Naive thymus-derived CD8-positive, alpha-beta T cell (primary cell): ENCODE measurements at regions not wholly inside any gene's neighbourhood (a gene's known extent, or its start where the extent isn't known, plus 50 kb on each side); places are given as distances from the start of the nearest gene placed in this dataset.

Experiments used
- ATAC-seq, 2 donors: fragments of 150-1000 bp; cut with Tn5 transposase in 1 of 2; sonication (Bioruptor Pico), chemical (Tn5 transposase) in 1 of 2; 1 replicate in 1 of 2; 2 replicates in 1 of 2; pipeline ENCODE4 v1.10.0; 2021; ENCODE audit warnings: mild to moderate bottlenecking in 2 of 2, moderate library complexity in 2 of 2
- POLR2A ChIA-PET: fragments of 350-600 bp; sonication (Branson Sonifier 250); formaldehyde crosslinking; loops from one replicate; lab custom pipeline; 2021; ENCODE audit warnings: antibody characterized with exemption; lab: Charles Lee
- DNase-seq, 10 donors: peaks; one replicate each; pipeline versions ENCODE4 v3.0.0 to v3.0.0-alpha.2; 2020 to 2022
- H3K27ac Mint-ChIP-seq, 10 donors: one replicate each; pipeline ENCODE4 v1.8.0; 2020 to 2022; ENCODE audit warnings: mild to moderate bottlenecking in 10 of 10, mixed read lengths in 10 of 10, moderate library complexity in 4 of 10, inconsistent platforms in 1 of 10
- H3K27me3 Mint-ChIP-seq, 5 donors: one replicate each; pipeline ENCODE4 v1.8.0; 2021 to 2022; ENCODE audit warnings: mixed read lengths in 5 of 5
- H3K36me3 Mint-ChIP-seq, 3 donors: one replicate each; pipeline ENCODE4 v1.8.0; 2020 to 2022; ENCODE audit warnings: mixed read lengths in 3 of 3, mild to moderate bottlenecking in 2 of 3, inconsistent platforms in 1 of 3
- H3K4me1 Mint-ChIP-seq, 4 donors: one replicate each; pipeline ENCODE4 v1.8.0; 2021 to 2022; ENCODE audit warnings: mixed read lengths in 4 of 4
- H3K4me3 Mint-ChIP-seq, 10 donors: one replicate each; pipeline ENCODE4 v1.8.0; 2020 to 2022; ENCODE audit warnings: mild to moderate bottlenecking in 10 of 10, mixed read lengths in 10 of 10, moderate library complexity in 6 of 10, inconsistent platforms in 1 of 10
- H3K9me3 Mint-ChIP-seq, 9 donors: one replicate each; pipeline ENCODE4 v1.8.0; 2020 to 2022; ENCODE audit warnings: mixed read lengths in 9 of 9, mild to moderate bottlenecking in 3 of 9, inconsistent platforms in 1 of 9, moderate library complexity in 1 of 9

DNA sequence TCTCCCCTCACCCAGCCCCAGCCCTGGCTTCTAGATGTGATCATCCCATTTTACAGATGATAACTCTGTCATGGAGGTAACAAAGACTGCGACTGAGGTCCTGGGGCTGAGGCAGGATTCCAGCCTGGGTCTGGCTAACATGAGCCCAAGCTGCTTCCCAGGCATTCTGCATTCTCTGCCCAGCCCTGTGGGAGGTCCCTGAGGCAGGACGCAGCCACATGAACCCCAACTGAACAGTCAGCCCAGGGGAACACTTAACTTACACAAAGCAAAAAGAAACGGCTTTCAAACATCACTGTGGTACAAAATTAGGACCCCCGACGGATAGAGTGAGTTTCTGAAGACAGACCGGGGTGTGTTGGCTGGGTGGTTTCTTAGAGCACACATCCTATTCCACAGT is 135.3 kb downstream of the ACKR3 start:
- H3K36me3 Mint-ChIP-seq, result no peaks in the 10 kb centered on the region
- no peaks in the 10 kb centered on the region for H3K9me3 Mint-ChIP-seq
- POLR2A ChIA-PET, result no interaction called here
- no peak overlapping the region for H3K4me3 Mint-ChIP-seq
- no peak for ATAC-seq
- DNase-seq, result no peak
- H3K27me3 Mint-ChIP-seq, result no peaks in the 10 kb centered on the region
- peaks cover 0 to 3% (median 0%) of the 10 kb centered on the region in 4 donors for H3K4me1 Mint-ChIP-seq
- H3K27ac Mint-ChIP-seq, result peak overlapping the region in 1 of 10 donors; percentile 76

DNA sequence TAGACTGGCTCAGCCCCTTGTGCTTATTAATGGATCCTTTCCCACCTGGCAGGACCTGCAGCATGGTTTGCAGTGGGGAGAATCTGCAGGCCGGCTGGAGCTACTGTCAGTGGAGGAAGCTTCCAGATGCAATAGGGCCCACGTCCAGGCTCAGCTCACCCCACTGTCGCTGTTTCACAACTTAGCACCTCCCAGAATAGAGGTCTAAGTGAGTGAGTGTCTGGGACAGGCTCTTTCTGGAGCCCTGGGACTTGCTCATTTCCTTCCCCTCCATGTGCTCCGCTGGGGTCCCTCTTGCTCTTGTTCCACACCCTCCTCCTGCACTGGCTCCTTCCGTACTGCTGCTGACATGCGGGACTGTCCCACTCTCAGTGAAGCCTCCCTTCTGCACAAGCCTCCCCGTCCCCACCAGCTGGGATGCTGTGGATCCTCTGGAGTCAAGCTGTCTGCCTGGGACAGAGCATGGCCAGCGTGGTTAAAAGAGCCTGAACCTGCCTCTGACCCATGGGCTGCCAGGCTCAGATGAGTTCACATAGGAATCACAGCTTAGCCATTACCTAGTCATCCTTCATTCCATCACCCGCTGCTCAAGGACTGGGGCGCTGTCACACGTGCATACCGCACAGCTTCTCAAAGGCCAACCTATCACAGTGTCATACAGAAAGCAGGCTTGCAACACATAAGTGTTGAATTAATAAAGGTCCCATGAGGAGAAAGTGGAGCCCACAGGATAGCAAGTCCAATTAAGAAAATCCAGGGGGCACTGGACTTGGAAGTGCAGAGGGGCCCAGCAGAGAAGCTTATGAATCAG is 135.9 kb downstream of the ACKR3 start:
- peak overlapping the region in 1 of 10 donors; percentile 76 for H3K27ac Mint-ChIP-seq
- H3K36me3 Mint-ChIP-seq, result no peaks in the 10 kb centered on the region
- no peak for DNase-seq
- POLR2A ChIA-PET, result no interaction called here
- no peaks in the 10 kb centered on the region for H3K9me3 Mint-ChIP-seq
- peaks cover 0 to 3% (median 0%) of the 10 kb centered on the region in 4 donors for H3K4me1 Mint-ChIP-seq
- H3K27me3 Mint-ChIP-seq, result no peaks in the 10 kb centered on the region
- H3K4me3 Mint-ChIP-seq, result no peak overlapping the region
- ATAC-seq, result no peak

DNA sequence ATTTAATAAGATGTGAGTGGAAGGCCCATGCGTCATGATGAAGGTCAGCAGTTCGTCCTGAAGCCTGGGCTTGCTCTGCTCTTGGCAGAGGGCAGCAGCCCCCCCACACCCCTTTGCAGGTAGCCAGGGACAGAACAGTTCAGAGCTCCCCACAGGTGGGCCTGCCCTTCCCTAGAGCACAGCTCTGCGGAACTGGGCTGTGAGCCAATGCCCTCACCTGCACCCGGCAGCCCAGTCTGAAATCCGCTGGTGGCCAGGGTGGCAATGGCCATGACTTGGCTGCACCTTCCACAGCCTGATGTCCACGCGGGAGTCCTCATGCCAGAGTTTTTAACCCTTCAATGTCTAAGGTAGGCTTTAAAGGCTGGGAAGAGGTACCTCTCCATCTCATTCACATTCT is 136.7 kb downstream of the ACKR3 start:
- H3K9me3 Mint-ChIP-seq, result no peaks in the 10 kb centered on the region
- H3K4me1 Mint-ChIP-seq, result peaks cover 0 to 3% (median 0%) of the 10 kb centered on the region in 4 donors
- H3K36me3 Mint-ChIP-seq, result no peaks in the 10 kb centered on the region
- DNase-seq (no peak), ATAC-seq (no peak)
- H3K27ac Mint-ChIP-seq, result no peak overlapping the region
- POLR2A ChIA-PET, result no interaction called here
- H3K27me3 Mint-ChIP-seq, result no peaks in the 10 kb centered on the region
- H3K4me3 Mint-ChIP-seq, result no peak overlapping the region

DNA sequence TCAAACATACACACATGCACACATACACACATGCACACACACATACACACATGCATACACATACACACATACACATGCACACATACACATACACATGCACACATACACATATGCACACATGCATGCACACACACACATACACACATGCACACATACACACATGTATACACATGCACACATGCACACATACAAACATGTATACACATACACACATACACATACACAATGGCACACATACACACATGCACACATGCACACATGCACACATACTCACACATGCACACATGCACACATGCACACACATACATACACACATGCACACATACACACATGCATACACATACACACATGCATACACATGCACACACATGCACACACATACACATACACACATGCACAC is 137.2 kb downstream of the ACKR3 start:
- no peak overlapping the region for H3K4me3 Mint-ChIP-seq
- H3K36me3 Mint-ChIP-seq, result no peaks in the 10 kb centered on the region
- no peak overlapping the region for H3K27ac Mint-ChIP-seq
- ATAC-seq, result no peak
- POLR2A ChIA-PET, result no interaction called here
- H3K27me3 Mint-ChIP-seq, result no peaks in the 10 kb centered on the region
- H3K9me3 Mint-ChIP-seq, result no peaks in the 10 kb centered on the region
- H3K4me1 Mint-ChIP-seq, result peaks cover 0 to 3% (median 0%) of the 10 kb centered on the region in 4 donors
- no peak for DNase-seq

DNA sequence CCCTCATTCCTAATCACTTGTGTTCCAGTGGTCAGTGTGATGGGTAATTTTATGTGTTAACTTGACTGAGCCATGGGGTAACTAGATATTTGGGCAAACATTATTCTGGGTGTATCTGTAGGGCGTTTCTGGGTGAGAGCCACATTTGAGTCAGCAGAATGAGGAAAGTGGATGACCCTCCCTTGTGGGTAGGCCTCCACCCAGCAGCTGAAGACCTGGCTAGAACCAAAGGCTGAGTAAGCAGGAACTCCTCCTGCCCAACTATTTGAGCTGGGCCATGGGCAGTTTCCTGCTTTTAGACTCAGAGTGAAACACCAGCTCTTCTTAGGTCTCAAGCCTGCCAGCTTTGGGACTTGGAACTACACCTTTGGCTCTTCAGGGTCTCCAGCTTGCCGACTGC is 141.8 kb downstream of the ACKR3 start:
- no peak for ATAC-seq
- Mint-ChIP-seq H3K27ac (no peak overlapping the region), H3K4me3 (no peak overlapping the region), H3K9me3 (no peaks in the 10 kb centered on the region), H3K4me1 (peaks cover 0 to 7% (median 3%) of the 10 kb centered on the region in 4 donors), H3K36me3 (no peaks in the 10 kb centered on the region), H3K27me3 (peaks cover 0 to 25% (median 15%) of the 10 kb centered on the region in 5 donors)
- POLR2A ChIA-PET, result no interaction called here
- DNase-seq, result no peak

DNA sequence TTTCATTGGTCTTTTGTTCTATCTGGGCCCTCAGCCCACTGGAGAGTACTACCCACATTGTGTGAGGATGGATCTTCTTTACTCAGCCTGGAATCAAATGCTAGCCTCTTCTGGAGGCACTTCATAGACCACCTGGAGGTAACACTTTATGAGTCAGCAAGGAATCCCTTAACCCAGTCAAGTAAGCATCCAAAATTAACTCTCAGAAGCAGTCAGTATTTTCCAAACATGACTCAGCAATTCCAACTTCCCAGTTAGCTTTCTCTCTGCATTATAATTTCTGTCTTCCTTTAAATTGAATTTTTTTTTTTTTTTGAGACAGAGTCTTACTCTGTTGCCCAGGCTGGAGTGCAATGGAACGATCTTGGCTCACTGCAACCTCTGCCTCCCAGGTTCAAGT is 142.7 kb downstream of the ACKR3 start:
- no peak overlapping the region for H3K27ac Mint-ChIP-seq

DNA sequence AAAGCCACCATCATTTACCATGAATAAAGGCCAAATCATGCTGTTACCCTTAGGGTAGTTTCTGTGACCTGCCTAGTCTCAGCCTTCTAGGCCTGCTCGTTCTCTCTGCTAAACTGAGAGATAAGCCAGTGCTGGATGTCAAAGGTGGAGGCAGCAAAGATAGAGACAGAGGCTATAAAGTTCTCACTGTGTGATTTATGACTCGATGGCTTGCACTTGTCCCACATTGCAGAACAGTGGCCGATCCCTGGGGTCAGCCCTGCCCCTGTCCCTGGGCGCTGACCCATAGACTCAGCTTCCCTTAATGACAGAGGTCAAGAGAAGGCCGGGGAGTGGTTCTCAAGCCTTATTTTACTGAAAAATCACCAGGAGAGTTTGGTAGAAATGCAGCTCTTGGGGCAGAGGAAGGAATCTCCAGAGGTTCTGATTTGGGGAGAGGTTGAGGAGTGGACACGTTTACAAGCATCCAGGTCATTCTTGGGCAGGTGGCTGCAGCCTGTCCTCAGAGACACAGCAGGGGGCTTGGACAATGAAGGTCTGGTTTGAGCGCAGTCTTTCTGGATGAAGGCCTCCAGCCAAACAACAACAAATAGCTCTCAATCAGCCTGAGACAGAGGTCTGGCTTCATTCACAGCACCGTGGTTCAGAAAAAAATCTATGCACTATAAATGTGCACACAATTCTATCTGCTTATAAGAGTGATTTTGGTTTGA is 143.5 kb downstream of the ACKR3 start:
- Mint-ChIP-seq H3K36me3 (no peaks in the 10 kb centered on the region), H3K27ac (no peak overlapping the region), H3K27me3 (peaks cover 0 to 41% (median 19%) of the 10 kb centered on the region in 5 donors), H3K9me3 (no peaks in the 10 kb centered on the region), H3K4me1 (peaks cover 0 to 6% (median 2%) of the 10 kb centered on the region in 4 donors), H3K4me3 (no peak overlapping the region)
- no peak for DNase-seq
- ATAC-seq, result no peak
- POLR2A ChIA-PET, result no interaction called here

More for the DNA sequence above, 142.7 kb downstream of the ACKR3 start:
- no peak for DNase-seq
- H3K4me1 Mint-ChIP-seq, result peaks cover 0 to 6% (median 2%) of the 10 kb centered on the region in 4 donors
- H3K36me3 Mint-ChIP-seq, result no peaks in the 10 kb centered on the region
- no peak overlapping the region for H3K4me3 Mint-ChIP-seq
- POLR2A ChIA-PET, result no interaction called here
- no peaks in the 10 kb centered on the region for H3K9me3 Mint-ChIP-seq
- H3K27me3 Mint-ChIP-seq, result peaks cover 0 to 34% (median 19%) of the 10 kb centered on the region in 5 donors
- ATAC-seq, result no peak

DNA sequence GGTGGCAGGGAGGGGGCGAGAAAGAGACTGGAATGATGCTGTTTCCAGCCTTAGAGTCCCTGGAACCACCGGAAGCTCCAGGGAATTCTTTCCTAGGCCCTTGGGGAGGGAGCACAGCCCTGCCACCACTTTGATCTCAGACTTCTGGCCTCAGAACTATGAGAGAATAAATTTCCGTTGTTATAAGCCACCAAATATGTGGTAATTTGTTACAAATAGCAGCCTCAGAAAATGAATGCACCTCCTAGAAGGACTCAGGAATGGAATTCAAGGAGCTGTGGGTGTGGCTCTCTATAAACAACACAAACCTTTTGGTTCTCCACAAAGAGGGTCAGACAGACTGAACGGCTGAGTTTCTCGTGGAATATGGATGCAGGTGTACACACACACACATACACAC is 144.5 kb downstream of the ACKR3 start:
- peaks cover 0 to 6% (median 2%) of the 10 kb centered on the region in 4 donors for H3K4me1 Mint-ChIP-seq
- no peak for DNase-seq
- H3K27me3 Mint-ChIP-seq, result peaks cover 2 to 50% (median 19%) of the 10 kb centered on the region in 5 donors

DNA sequence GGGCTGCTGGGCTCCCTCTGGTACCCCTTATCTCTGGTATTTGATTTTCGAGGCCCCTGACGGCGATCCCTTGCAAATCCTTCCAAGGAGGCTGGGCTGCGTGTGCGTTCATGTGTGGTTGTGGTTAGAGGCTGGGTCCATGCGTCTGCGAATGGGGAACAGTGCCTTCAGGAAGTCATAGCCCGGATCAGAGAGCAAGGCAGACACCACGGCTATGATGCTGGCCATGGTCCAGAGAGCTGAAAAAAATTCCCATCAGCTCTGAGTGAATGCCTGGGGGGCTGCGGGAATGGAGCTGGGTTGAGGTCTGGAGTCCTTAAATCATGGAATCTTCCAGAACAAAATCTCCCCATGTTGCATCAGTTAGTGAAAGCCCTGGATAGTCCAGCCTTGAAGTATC is 145.5 kb downstream of the ACKR3 start:
- Mint-ChIP-seq H3K4me3 (no peak overlapping the region), H3K9me3 (no peaks in the 10 kb centered on the region), H3K36me3 (no peaks in the 10 kb centered on the region), H3K27me3 (peaks cover 2 to 59% (median 27%) of the 10 kb centered on the region in 5 donors), H3K27ac (no peak overlapping the region), H3K4me1 (peaks cover 0 to 6% (median 2%) of the 10 kb centered on the region in 4 donors)
- POLR2A ChIA-PET, result no interaction called here
- DNase-seq (no peak), ATAC-seq (no peak)

More for the DNA sequence above, 144.5 kb downstream of the ACKR3 start:
- POLR2A ChIA-PET, result no interaction called here
- Mint-ChIP-seq H3K4me3 (no peak overlapping the region), H3K9me3 (no peaks in the 10 kb centered on the region), H3K36me3 (no peaks in the 10 kb centered on the region), H3K27ac (no peak overlapping the region)
- no peak for ATAC-seq

DNA sequence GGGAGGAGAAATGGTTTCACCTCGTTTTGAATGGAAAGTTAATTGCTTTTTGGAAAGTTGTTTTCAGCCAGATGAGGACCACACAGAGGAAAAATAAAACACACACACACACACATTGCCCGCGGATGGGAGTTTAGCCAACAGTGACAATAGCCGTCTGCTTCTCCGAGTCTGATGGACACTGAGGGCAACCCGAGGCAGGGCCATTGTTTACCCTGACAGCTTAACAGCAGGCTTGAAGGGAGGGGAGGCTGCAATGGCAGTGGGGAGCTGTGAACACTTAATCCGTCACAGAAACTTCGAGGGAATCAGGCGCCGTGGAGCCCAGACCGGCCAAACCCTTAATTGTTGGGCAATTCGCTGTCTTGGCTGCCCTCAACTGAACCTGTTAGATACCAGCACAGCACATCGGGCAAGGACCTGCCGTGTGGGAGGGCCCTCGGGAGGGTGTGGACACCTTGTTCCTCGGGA is 145.9 kb downstream of the ACKR3 start:
- Mint-ChIP-seq H3K27me3 (peaks cover 2 to 59% (median 27%) of the 10 kb centered on the region in 5 donors), H3K4me3 (no peak overlapping the region), H3K27ac (no peak overlapping the region), H3K36me3 (no peaks in the 10 kb centered on the region), H3K9me3 (no peaks in the 10 kb centered on the region), H3K4me1 (peaks cover 0 to 6% (median 2%) of the 10 kb centered on the region in 4 donors)
- POLR2A ChIA-PET, result no interaction called here
- no peak for DNase-seq
- ATAC-seq, result no peak

DNA sequence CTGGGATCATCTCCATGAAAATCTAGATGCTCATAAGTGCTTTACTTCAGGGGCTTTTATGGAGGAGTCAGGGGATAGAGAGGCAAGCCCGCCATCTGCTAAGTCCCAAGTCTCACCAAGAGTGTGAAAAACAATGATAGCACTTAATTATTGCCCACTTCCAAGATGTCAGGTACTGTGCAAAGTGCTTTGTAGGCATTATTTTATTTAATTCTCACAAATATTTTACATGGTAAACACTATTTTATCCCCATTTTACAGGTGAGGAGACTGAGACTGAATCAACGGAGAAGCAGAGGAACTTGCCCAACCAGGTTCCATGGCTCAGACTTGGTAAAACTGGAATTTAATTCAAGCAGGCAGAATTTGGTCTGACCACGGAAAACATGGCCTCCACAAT is 147.5 kb downstream of the ACKR3 start:
- ATAC-seq (no peak), DNase-seq (no peak)
- Mint-ChIP-seq H3K27me3 (peaks cover 2 to 59% (median 27%) of the 10 kb centered on the region in 5 donors), H3K9me3 (no peaks in the 10 kb centered on the region), H3K4me3 (no peak overlapping the region), H3K36me3 (no peaks in the 10 kb centered on the region), H3K27ac (no peak overlapping the region), H3K4me1 (peaks cover 0 to 6% (median 2%) of the 10 kb centered on the region in 4 donors)
- POLR2A ChIA-PET, result no interaction called here

DNA sequence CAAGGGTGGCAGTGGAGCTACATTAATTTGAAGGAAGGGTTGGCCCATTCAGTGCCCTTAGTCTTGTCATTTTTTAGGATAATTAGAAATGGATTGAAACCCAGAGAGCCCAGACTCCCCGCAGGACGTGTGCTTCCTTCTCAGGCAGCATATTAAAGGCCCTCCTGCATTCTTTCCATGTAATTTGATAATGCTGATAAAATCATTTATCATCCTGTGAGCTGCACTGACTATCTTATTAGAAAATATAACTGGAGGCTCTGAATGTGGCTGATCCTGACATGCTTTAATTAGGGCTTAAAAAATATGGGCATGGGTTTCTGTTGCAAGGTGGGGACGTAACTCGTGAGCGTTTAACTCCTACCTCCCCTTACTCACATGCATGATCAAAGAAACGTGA is 148.1 kb downstream of the ACKR3 start:
- POLR2A ChIA-PET, result no interaction called here
- ATAC-seq (no peak), DNase-seq (no peak)
- Mint-ChIP-seq H3K4me1 (peaks cover 0 to 6% (median 2%) of the 10 kb centered on the region in 4 donors), H3K4me3 (no peak overlapping the region), H3K9me3 (no peaks in the 10 kb centered on the region), H3K36me3 (no peaks in the 10 kb centered on the region), H3K27ac (no peak overlapping the region), H3K27me3 (peaks cover 2 to 59% (median 27%) of the 10 kb centered on the region in 5 donors)
